T-helper 1 cell treated with Interleukin-12 subunit alpha and Interleukin-12 subunit beta and Interleukin-4 antibody, amounts not matched to agents 30 ng/mL and 1 ng/mL, for 36 hours (primary cell): ENCODE measurements at regions not wholly inside any gene's neighbourhood (a gene's known extent, or its start where the extent isn't known, plus 50 kb on each side); places are given as distances from the start of the nearest gene placed in this dataset.

ENCODE experiments used
- intact Hi-C: fragments of 100-400 bp; cut with micrococcal nuclease; formaldehyde crosslinking; loops from one replicate; pipeline ENCODE4 v1.15.1; 2024

DNA sequence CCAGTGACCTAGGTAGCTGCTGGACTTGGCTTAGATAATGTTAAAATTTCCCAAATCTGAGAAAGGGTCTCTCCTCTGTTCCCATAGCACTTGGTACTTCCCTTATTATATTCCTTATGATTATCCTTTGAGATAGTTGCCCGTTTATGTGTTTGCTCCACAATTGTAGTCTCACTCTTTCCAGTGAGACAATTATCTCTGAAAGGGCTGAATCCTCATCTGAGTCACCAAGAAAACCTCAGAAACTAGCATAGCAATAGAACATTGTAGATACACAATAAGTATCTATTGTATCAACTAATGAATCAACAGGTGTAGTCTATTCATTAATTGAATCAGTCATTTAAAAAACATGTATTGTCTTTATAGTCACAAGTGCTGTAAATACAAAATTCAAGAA, 119.1 kb upstream of the FAR2 start:
- intact Hi-C loops, result no loop called here

DNA sequence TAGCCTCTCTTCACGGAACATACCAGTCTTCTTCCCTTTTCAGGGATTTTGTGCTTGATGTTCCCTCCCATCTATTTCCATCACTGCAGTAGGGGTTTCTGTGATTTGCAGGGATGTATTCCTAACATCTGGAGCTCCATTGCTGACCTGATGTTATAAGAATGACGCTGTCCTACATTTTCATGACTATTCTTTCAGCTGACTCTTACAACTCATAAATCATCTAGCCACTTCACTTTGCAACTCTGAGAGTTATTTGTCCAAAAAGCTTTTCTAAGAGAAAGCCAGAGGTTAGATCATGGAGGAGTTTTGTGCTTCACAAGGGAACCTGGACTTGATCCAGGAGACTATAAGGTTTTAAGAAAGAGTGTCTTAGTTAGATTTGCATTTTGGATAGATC, 116.6 kb upstream of the FAR2 start:
- intact Hi-C loops, result no loop called here

GRCh38 chr12:29033519-29033918, 115.6 kb upstream of the FAR2 start:
- intact Hi-C loops, result no loop called here

DNA sequence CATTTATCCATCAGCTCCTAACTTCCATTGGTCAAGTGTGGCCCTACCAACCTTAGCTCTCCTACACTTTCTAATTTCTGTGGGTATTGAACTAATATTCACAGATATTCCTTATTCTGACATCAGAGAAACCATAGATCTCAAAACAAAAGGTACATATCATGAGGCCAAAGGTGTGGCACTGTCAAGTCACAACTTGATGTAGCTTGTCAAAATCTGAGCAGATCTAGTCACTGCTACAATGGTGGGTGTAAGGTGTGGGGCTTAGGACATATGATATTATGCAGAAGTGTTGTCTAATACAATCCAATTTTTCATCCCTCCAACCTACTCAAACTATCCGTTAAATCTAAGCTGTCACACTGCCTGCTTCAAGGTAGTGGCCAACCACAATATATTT, 114.0 kb upstream of the FAR2 start:
- intact Hi-C loops, result no loop called here

- intact Hi-C loops, result no loop called here
Measured at GRCh38 chr12:29039013-29039412, 110.1 kb upstream of the FAR2 start.

DNA sequence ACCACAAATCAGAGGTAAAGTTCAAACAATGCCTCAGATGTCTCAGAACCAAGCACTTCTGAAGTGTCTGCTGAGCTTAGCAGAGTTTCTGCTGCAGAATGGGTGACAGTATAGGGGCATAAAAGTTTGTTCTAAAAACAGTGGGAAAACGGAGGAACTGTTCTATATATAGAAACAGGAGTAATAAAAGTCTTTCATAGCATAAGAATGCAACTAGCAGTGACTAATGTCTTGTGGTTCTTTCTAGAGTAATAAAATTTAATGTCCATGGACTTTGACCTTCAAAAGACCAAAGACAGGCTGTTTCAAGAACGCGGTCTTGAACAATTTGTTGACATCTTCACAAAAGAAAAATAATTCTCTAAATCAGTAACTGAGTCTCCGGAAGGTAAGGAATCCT, 107.5 kb upstream of the FAR2 start:
- intact Hi-C loops, result no loop called here

GRCh38 chr12:29043069-29043468, 106.0 kb upstream of the FAR2 start:
- intact Hi-C loops, result no loop called here

DNA sequence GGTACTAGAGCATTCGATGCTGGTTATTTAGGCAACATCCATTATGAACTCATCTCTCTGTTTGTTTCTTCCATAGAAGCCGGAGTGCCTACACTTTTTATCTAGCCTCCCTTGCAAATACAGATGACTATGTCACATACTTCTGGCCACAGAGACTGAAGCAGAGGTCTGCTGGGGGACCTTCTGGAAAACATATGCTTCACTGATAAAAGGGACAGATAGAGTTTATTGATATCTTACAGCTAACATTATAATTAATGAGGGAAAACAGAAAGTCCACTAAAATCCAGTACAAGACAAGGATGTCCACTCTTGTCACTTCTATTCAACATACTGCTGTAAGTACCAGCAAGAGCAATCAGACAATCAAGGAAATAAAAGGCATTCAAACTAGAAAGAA, 104.3 kb upstream of the FAR2 start:
- intact Hi-C loops, result no loop called here

DNA sequence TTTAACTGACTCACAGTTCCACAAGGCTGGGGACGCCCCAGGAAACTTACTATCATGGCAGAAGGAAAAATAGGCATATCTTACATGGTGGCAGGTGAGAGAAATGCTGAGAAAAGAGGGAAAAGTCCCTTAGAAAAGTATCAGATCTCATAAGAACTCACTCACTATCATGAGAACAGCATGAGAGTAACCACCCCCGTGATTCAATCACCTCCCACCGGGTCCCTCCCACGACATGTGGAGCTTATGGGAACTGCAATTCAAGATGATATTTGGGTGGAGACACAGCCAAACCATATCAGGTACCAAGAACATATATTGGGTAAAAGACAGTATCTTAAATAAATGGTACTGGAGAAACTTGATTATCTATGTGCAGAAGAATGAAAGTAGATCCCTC, 100.3 kb upstream of the FAR2 start:
- intact Hi-C loops, result no loop called here

DNA sequence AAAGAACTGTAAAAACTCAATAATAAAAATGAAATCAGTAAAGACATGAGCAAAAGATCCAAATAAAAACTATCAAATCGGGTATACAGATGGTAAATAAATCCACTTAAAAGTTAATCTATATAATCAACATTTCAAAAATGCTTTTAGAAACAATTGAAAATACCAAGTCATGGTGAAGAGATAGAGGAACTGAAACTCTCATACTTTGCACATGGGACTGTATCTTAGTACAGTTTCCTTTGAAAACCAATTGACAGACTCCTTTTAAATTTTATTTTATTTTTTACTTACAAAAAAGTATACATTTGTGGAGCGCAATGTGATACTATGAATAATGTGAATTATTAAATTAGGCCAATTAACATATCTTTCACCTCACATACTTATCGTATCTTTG, 98.6 kb upstream of the FAR2 start:
- intact Hi-C loops, result no loop called here

GRCh38 chr12:29051221-29051620, 97.9 kb upstream of the FAR2 start:
- intact Hi-C loops, result no loop called here

DNA sequence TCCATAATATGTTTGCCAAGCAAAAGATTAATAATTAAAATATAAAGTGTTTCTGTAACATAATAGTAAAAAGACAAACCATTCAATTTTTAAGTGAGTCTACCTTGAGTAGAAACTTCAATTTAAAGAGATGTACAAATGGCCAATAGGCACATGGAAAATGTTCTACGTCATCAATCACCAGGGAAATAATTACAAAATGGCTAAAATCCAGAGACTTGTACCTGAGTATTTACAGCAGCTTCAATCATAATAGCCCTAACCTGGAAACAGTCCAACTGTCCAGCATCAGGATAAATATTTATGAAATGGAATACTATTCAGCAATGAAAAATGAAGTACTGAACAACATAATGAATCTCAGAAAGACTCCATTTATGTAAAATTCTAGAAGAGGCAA, 95.5 kb upstream of the FAR2 start:
- intact Hi-C loops, result no loop called here

DNA sequence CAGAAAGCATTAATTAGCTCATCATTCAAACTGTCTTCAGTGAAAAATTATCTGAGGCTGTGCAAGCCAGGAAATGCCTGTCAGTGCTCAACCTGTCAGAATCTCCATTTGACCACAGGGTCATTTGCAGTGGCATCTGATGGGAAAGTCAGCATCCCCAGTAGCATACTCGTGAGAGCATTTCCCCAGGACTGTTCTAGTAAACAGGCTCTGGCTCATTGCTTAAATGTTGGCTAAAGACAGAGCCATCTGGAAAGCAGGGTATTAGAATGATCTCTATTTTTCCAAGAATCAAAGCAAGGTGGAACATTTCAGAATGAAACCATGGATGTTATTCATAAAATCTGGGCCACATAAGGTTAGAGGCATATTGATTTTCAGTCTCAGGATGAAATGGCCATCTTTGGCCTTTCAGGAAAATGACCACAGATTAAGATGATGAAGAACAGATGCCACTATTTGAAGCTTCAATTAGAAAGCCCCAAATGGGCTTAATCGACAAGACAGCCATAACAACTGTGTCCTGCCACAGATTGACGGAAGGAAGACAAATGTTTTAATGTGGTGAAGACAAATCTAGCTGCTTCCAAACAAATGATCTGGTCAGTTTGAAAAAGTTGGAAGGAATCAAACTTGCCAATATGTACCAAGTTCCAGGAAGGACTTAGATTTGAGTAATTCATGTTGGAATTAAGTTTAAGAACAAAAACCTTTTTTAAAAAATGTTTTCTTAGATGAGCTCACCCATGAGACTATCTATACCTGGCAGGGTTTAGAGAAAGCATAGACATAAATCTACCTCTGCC, 94.0 kb upstream of the FAR2 start:
- intact Hi-C loops, result no loop called here

DNA sequence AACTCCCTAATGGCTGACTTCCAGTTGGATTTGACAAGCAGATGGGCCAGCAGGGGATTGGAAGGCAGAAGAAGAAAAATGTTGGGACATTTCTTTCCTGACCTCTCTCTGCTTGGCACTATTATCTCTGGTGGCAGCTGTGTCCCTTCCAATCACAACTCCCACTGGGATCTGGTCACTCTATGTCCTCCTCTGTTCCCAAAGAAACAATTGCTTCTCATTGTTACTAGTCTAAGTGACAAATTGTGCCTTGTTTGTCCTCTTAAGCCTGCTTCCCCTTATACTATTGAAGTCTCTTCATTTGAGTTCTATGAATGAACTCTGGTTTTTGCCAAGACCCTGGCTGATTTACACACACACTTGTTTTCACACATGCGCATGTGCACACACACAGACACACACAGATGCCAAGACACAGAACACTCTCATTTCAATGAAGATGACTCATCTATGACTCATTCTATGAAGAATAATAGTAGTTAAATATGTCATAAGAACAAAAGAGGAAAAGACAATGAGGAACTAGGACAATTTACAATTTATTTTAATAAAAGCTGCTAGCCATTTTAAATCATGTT, 83.0 kb upstream of the FAR2 start:
- intact Hi-C loops, result no loop called here

GRCh38 chr12:29067430-29067829, 81.6 kb upstream of the FAR2 start:
- intact Hi-C loops, result no loop called here

DNA sequence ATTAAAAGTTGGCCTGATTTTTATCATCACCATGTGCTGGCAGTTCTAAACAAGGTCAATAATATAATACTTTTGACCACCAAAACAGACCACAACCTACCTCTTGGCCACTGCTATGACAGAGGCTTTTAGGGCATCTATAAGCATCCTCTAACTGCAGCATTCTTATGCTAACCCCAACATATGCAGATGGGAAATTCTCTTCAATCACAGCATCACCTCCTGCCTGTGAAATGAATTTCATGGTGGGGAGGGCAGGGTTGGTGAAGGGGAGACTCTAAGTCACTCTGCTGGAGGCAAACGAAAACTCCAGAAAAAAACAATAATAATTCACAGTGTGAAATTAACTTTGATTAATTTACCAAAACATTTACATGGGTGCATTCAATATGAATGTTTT, 78.8 kb upstream of the FAR2 start:
- intact Hi-C loops, result loop anchor here (5.0 kb wide), 3 partner anchors 357 to 1737 kb away; no protein-coding TSS in a partner anchor

GRCh38 chr12:29071099-29071498, 78.0 kb upstream of the FAR2 start:
- intact Hi-C loops, result loop anchor here (5.0 kb wide), 3 partner anchors 356 to 1736 kb away; no protein-coding TSS in a partner anchor

DNA sequence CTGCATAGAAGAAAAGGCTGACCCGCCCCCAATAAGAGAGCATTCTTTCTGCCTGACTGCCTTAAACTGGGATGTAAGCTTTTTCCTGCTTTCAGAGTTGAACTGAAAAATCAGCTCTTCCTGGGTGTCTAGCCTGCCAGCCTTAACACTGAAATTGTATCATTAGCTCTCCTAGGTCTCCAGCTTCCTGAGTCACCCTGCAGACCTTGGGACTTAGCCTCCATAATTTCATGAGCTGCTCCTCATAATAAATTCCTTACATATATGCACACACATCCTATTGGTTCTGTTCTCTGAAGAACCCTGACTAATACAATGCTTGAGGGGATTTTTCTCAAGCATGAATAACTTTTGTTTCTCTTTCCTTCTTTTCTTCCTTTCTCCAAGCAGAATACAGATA, 76.4 kb upstream of the FAR2 start:
- intact Hi-C loops, result loop anchor here (1.0 to 5.0 kb wide), 5 partner anchors 16 to 1735 kb away; no protein-coding TSS in a partner anchor

GRCh38 chr12:29073631-29074239, 75.3 kb upstream of the FAR2 start:
- intact Hi-C loops, result loop anchor here (1.0 to 5.0 kb wide), 5 partner anchors 15 to 1734 kb away; no protein-coding TSS in a partner anchor

DNA sequence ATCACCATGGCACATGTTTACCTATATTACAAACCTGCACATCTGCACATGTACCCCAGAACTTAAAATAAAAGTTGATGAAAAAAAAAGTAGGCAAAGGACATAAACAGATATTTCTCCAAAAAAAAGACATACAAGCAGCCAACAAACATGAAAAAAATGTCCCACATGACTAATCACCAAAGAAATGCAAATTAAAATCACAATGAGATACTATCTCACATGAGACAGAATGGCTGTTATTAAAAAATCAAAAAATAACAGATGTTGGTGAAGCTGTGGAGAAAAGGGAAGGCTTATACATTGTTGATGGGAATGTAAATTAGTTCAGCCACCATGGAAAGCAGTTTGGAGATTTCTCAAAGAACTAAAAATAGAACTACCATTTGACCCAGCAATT, 68.0 kb upstream of the FAR2 start:
- intact Hi-C loops, result no loop called here

GRCh38 chr12:29082522-29082921, 66.6 kb upstream of the FAR2 start:
- intact Hi-C loops, result no loop called here
